Cardiac septum (tissue), 1 donor: ENCODE measurements at regions not wholly inside any gene's neighbourhood (a gene's known extent, or its start where the extent isn't known, plus 50 kb on each side); places are given as distances from the start of the nearest gene placed in this dataset.

Experiments used
- DNase-seq: peaks from one replicate; pipeline ENCODE4 v3.0.0-alpha.2; 2020; ENCODE audit warnings: low spot score
- intact Hi-C: fragments of 100-400 bp; cut with DNase I; formaldehyde crosslinking; loops from one replicate; pipeline ENCODE4 v1.14.0; 2022
- donor health status: DM: no; HTN: no; CAD: no.

DNA sequence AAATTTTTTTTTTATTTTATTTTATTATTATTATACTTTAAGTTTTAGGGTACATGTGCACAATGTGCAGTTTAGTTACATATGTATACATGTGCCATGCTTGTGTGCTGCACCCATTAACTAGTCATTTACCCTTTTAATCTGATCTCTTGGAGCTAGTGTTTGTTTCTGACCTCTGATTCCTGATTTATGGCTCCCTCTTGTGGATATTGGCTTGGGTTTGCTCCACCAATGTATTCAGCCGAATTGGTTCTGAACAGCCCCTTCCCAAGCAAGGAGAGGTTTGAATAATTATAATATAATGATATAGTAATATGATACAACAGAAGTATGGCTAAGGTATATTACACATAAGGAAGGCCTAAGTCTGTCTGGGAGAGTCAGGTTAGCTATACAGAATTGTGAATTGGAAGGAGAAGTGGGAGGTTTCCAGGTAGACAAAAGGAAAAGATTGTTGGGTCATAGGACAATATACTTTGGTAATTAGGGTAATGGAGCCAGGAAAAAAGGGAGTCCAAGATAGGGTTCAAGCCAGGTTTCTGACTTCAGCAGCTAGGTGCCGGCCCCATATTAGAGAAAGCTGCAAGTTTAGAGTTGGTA is 53.1 kb upstream of the HMCN1 start:
- no peak for DNase-seq

DNA sequence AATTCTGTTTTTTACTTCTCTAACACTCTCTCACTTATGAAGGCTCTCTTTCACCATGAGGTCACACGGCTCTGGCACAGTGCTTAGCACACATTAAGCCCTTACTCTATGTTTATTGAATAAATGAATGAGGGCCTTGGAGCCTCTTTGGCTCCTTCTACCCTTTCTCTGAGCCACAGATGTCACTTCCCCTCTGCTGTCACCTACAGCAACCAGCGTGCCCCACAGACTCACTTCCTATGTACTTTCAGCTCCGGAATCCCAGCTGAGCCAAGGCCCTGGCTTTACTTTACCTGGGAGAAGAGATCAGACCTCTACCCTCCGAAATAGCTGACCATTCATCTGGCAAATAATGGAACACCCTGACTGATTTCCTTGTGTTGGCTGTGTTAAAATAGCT is 53.7 kb upstream of the HMCN1 start:
- DNase-seq = no peak
- intact Hi-C loops = loop anchor here (2.0 kb wide), 1 partner anchor 510 kb away; no protein-coding TSS in a partner anchor

More for the DNA sequence above, 53.1 kb upstream of the HMCN1 start:
- intact Hi-C loops = loop anchor here (2.0 kb wide), 1 partner anchor 510 kb away; no protein-coding TSS in a partner anchor

DNA sequence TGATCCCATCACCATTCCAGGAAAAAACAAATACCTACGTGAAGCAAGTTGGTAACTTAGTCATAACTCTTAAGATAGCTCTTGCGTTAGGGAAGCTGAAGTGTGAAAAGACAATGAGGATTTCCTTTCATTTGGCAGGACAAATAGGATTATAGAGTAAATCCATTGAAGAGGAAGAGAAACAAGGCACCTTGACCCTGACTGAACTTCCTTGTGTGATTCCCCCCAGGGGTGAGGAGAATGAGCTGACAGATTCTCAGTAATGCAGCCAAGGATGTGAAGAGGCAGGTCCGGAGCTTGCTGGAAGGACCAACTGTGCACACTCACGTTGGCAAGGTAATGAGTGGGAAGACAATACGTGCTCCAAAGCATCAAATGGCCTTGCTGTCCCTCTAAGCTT is 55.0 kb upstream of the HMCN1 start:
- intact Hi-C loops = loop anchor here (5.0 to 10.0 kb wide), 2 partner anchors 254 to 442 kb away; no protein-coding TSS in a partner anchor
- no peak for DNase-seq

DNA sequence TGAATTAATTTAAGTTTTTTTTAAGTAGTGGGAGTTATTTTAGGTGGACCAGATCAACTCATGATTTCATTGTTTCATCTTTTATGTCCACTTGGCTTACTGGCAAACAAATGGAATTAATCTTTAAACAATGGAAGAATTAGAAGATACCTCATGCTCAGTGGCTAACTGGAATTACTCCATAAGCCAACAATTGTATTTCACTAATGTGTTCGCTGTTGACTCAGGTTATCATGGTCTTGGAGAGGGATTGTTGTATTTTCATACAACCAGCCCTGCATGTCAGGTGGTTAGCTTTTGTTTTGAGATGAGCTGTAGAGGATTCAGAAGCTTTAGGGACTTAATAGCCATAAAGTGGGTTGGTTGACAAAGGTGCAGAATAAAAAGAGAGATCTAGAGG is 57.2 kb upstream of the HMCN1 start:
- intact Hi-C loops = loop anchor here (5.0 to 10.0 kb wide), 2 partner anchors 252 to 440 kb away; no protein-coding TSS in a partner anchor
- DNase-seq = no peak

DNA sequence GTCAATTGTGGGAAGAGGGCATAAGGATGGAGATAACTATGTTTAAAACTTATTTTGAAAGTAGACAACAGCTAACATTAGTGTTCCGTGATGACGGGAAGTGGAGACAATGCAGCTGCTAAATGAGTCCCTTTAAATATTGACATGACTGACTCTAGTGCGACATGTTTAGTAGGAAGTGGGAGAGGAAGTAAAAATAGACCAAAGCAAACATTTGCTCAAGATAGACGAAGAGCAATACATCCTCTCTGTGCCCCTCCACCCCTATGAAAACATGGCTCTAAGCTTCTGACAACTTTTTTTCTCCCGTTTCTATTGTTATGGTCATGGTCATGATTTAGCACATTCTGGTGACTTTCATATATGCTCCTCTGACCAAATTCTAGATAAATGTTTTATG is 60.0 kb upstream of the HMCN1 start:
- no peak for DNase-seq
- intact Hi-C loops = loop anchor here (5.0 to 10.0 kb wide), 3 partner anchors 77 to 357 kb away; partner anchors contain the start of gene IVNS1ABP

DNA sequence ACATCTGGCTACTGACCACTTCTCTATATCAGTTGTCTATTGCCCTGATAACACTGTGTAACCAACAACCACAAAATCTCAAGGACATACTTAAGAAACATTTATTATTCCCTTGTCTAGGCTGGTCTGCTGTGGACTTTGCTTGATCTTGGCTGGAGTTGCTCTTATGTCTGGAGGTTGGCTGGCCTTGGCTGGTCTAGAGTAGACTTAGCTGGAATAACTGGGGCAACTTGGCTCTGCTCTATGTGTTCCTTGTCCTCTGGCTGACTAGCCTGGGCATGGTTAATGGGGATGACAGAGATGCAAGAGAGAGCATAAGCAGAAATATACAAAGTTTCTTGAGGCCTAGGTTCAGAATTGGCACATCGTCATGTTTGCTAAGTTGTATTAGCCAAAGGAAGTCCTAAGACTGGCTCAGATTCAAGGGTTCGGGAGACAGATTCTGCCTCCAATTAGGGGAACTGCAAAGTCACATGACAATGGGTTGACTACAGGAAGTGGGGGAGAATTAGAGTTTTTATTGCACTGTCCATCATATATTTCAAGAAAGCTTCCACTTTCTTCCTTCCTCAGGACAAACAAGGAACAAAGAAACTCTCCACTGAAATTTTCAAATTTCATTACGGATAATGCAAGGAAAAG is 61.4 kb upstream of the HMCN1 start:
- DNase-seq = no peak
- intact Hi-C loops = loop anchor here (5.0 to 10.0 kb wide), 3 partner anchors 76 to 356 kb away; partner anchors contain the start of gene IVNS1ABP

DNA sequence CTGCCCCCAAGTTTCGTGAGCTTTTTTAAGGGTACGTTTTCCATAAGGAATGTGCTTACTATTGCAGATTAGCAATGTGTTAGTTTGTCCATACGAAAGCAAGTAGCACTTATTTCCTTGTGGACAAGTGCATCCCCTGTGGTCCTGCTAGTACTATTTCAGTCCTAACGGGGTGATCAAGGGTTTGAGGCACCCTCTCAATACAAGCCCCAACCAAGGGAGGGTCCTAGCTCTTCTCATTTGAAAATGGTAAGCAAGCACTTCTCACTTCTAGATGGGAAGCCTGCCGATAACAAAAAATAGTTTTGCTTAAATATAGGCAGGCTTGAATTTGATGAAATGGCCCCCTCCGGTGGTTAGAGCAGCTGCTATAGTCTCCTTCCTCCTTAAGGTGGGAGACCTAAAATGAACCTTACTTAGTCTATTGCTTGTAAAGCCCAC is 64.0 kb upstream of the HMCN1 start:
- intact Hi-C loops = loop anchor here (5.0 to 10.0 kb wide), 3 partner anchors 73 to 353 kb away; partner anchors contain the start of gene IVNS1ABP
- no peak for DNase-seq

DNA sequence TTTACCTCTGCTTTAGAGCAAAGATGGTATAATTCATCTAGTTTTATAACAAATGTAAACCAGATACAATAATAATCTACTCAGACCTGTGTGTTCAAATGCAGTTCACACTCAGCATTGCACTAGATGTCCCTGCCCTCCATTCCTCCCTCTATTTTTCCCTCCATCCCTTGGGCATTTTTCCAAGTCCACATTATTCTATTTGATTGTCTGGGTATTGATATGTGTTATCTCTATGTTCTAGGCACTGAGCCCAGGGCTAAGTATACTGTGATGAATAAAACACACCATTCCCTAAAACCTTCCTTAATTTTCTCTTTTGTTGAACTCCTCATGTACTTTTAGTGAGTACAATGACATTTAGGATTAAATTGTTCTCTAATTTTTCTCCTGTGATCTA is 66.2 kb upstream of the HMCN1 start:
- intact Hi-C loops = no loop called here
- DNase-seq = no peak

DNA sequence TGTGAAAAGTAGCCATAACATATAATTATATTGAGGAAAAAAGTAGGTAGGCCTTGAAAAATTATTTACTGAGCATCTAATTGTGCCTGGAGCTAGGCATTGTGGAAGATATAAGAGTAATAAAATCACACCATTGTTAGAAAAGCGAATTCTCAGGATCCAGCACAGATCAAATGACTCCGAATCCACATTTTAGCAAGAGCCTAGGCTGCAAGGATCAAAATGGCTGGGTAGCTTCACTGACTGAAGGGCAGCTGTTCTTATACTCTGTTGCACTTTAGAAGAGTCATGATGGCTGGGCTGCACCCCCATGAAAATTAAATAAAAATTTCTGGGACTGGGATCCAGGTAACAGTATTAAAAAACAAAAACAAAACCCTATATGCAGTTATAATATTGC is 67.6 kb upstream of the HMCN1 start:
- intact Hi-C loops = no loop called here
- DNase-seq = no peak

DNA sequence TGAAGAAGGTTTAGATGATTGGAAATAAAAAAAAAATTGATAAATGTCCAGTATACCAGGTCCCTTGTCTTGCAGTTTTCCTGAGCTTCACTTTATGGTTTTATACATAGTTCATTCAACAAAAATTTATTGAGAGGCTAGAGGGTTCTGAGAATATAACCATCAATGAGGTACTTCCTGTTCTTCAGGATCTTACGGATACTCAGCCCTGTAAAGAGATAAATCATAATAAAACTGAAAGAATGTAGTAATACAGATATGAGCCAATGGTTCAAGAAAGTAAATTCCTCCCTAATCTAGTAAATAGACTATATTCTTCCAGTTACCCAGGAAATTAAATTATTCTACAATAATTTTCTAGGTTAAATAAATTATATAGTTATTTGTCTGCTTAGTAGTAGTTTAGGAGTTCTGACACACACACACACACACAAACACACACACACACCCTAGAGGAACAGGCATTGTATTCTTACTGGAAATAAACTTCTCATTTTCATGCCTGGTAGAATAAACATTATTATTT is 70.4 kb upstream of the HMCN1 start:
- DNase-seq = no peak
- intact Hi-C loops = no loop called here

DNA sequence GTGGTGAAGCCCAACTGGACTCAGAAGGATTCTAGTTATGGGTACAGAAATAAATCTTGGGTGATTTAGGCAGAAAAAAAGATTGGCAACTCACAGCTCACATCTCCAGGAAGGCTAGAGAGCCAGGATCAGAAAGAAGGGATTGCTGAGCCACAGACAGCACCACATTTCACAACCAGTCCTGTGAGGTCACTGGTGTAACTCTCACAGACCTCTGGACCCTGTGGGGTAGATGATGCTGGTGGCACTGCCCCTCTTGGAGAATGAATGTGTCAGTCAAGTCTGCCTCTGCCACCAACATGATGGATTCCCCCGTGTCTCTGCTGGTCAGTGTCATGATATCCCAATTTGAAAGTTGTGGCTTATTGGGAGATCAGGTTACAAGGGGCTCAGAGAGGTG is 70.9 kb upstream of the HMCN1 start:
- intact Hi-C loops = no loop called here
- DNase-seq = no peak

DNA sequence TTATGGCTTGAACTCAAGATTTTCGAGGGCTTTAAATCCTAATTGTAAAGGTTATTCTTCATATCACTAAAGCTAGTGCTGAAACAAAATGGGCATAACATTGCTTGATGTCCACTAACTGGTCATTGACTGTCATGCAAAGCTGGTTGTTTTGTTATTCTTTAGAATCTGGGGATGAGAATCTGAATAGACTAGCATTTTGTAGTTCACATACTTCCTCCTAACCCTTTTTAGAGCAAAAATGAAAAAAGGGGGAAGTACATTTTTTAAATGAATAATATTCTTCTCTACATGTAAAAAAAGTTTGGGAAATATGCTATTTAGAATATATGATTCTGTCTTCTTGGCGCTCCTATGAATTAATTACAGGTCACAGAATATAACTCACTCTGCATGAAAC is 72.2 kb upstream of the HMCN1 start:
- DNase-seq = no peak
- intact Hi-C loops = no loop called here

DNA sequence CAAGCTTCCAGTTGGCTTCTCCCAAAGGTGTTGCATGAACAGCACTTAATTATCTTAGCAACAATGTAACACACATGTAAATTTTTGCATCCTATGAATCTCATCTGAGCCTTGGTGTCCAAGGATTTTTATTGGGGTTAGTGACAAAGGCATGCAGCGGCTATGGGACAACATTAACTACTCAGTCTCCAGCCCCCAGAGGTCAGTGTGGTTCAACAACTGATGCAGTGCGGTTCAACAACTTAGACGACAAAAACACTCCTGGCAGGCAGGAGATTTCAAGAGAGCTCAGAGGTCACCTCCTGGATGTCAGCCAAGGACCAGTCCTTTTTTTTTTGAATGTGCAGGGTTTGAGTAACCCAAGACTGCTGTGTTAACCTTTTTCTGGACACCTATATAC is 77.5 kb upstream of the HMCN1 start:
- intact Hi-C loops = no loop called here
- DNase-seq = no peak

DNA sequence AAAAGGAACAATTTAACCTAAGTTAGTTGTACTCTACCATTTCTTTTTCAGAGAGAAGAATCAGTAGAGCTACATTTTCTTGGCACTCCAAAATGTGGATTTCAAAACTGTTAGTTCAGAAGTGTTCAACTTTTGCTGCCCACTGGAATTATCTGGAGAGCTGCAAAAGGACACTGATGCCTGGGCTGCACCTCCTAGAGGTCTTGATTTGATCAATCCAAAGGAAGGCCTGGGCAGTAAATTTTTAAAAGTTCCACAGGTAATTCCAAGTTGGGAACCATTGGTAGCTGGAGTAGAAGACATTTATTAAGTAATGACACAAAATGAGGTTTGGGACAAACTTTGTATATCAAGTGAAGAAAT is 79.3 kb upstream of the HMCN1 start:
- DNase-seq = no peak
- intact Hi-C loops = loop anchor here (5.0 kb wide), 1 partner anchor 168 kb away; no protein-coding TSS in a partner anchor

DNA sequence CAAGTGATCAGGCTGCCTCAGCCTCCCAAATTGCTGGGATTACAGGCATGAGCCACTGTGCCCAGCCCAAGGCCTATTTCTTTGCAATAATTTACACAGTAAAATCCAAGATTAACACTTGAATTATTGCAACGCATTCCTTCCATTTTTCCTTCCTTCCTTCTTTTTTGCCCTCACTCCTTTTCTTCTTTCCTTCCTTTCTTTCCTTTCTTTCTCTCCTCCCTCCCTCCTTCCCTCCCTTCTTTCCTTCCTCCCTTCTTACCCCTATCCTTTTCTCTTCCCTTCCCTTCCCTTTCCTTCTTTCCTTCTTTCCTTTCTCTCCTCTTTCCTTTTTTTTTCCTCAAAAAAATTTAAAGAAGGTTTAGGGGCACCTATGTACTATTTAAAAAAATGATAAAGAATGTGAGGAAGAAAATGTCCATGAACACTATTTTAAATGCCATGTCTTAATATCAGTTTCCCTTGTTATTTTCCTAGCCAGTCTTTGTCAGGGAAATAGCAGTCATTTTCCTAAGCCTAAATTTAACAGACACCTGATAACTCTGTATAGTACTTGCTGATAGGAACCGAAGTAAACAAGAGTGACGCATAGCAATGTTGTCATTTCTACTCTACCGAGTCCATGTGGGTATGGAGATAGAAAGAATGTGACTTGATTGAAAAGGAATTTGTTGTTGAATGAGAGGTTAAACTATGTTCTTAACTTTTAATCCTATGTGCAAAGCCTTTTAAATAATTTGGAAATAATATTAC is 79.8 kb upstream of the HMCN1 start:
- intact Hi-C loops = loop anchor here (5.0 kb wide), 1 partner anchor 167 kb away; no protein-coding TSS in a partner anchor
- DNase-seq = no peak

DNA sequence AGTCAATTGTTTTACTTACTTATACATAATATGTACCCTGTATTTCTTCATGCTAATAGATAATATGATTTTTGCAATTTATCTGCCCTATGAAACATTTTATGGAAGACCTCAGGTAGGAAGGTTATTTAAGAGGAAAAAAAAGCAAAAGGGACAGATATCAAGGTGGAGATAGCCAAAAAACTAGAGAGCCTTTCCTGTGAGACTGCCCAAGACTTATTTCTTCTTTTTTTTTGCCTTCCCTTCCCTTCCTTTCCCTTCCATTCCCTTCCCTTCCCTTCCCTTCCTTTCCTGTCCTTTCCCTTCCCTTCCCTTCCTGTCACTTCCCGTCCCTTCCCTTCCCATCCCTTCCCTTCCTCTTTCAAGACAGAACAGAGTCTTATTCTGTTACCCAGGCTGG is 80.6 kb upstream of the HMCN1 start:
- no peak for DNase-seq
- intact Hi-C loops = loop anchor here (5.0 kb wide), 1 partner anchor 166 kb away; no protein-coding TSS in a partner anchor

DNA sequence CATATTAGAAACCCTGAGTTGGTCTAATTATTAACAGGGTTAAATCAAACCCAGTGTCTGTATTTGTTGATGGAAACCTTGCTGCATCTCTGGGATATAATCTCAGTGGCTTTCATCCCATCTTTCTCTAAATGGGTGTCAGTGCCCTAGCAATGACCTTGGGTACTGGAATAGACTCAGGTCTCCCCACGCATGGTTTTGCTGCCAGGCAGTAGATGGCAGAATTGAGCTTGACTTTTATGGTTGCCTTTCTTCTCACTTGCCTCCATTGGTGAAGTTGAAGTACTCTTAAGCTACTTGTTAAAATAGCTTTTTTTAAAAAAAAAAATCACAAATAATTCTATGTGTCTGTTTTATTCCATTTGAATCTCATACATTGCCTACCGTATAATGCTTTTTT is 81.8 kb upstream of the HMCN1 start:
- DNase-seq = no peak
- intact Hi-C loops = loop anchor here (5.0 kb wide), 1 partner anchor 165 kb away; no protein-coding TSS in a partner anchor

DNA sequence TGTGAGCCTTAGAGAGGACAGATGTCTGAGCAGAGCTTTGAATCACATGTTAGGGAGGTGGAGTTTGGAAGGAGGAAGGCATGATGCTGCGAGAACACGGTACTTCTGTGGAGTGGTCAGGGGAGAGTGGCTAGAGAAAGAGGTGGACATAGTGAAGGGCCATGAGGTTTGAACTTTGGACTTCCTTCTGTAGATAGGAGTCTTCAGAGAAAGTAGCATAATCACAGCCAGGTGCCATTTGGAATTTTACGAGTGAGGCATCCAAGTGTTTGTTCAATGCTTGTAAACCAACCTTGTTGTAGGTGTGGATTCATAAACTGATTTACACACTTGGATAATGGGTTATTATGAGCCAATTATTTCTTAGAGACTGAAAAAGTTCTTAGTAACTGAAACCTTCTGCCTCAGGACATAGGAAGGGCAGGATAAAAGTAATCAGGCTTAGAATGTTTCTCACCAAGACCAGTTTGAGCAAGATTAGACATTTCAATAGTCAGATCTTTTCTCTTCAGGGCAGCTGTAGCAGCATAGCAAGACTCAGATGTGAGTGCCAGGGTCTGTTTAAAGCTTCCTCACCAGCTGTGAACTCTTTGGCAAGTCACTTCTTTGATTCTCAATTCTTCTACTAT is 83.5 kb upstream of the HMCN1 start:
- DNase-seq = no peak
- intact Hi-C loops = loop anchor here (5.0 kb wide), 1 partner anchor 163 kb away; no protein-coding TSS in a partner anchor

DNA sequence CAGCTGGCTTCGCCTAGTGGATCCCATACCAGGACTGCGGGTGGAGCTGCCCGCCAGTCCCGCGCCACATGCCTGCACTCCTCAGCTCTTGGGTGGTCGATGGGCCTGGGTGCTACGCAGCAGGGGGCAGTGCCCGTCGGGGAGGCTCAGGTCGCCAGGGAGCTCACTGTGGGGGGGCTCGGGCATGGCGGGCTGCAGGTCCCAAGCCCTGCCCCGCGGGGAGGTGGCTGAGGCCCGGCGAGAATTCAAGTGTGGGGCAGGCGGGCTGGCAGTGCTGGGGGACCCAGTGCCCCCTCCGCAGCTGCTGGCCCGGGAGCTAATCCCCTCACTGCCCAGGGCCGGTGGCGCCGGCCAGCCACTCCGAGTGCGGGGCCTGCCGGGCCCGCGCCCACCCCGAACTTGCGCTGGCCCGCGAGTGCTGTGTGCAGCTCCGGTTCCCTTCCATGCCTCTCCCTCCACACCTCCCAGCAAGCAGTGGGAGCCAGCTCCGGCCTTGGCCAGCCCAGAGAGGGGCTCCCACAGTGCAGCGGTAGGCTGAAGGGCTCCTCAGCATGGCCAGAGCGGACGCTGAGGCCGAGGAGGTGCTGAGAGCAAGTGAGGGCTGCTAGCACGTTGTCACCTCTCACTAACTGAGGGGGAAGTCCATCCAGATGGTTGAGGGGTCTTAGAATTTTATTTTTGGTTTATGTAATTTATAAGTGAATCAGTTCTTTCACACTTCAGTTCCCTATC is 85.2 kb upstream of the HMCN1 start:
- no peak for DNase-seq

More for the DNA sequence above, 85.2 kb upstream of the HMCN1 start:
- intact Hi-C loops = loop anchor here (5.0 kb wide), 2 partner anchors 52 to 332 kb away; partner anchors contain the start of gene IVNS1ABP
